ENCODE measurements at regions not wholly inside any gene's neighbourhood (a gene's known extent, or its start where the extent isn't known, plus 50 kb on each side); places are given as distances from the start of the nearest gene placed in this dataset.

DNA sequence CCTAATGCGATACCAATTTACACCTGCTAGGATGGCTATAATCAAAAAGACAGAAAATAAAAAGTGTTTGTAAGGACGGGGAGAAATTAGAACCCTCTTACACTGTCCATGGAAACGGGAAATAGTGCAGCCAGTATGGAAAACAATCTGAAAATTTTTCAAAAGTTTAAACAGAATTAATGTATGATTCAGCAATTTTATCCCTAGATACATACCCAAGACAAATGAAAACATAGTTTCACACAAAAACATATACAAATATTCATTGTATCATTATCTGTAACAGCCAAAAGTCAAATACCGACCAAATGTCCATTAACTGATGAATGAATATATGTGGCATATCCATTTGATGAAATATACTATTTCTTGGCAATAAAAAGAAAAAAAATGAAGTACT, 313.5 kb upstream of the GYPC start:
- no peak for DNase-seq

DNA sequence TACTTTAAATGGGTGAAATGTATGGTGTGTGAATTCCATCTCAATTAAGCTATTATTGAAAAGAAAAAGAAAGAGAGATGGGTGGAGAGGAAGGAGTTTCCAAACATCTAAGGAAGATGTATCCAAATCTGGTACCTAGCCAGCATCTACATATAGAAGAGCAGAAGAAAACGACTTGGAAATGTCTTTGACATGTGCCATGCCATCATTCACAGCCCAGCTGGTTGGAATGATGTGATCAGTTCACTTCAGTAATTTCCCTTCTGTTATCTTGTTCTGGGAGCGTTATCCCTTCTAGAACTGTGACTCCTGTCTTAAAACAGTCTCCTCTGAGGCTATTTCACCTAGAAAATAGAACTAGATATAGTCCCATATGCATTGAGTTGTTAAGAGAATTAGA, 312.8 kb upstream of the GYPC start:
- no peak for DNase-seq

DNA sequence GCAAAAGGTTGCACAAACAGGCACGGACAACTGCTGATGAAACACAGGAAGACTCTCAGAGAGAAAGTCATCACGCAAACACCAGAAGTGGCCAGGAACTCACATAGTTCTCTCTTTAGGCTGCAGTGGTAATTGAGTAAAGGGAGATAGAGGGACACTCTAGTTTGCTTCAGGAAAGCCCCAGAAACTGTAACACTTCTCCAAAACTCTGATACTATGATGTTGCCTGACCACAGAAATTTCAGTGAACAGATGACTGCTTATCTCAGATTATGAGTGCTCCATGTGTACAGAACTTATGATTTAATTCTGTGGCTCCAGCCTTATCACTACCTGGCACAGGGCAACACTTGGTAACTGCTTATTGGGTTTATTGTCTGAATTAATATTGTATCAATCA, 311.5 kb upstream of the GYPC start:
- DNase-seq = no peak

DNA sequence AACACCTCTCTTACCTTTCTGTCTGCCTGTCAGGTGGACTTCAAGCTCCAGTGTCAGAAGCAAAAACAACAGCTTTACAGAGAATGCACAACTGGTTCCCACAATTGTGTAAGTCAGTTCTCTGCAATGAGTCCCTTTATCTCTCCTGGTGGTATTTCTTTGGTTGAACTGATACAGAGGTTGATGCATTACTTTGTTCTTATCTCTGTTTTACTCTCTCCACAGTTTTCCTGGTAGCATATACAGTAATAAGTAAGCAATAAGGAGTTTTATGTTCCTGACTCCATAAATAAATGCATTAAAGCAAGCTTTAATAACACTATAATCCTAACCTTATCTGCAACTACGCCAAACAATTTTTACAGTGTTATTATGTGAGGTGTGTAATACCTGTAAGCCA, 310.3 kb upstream of the GYPC start:
- DNase-seq = no peak

DNA sequence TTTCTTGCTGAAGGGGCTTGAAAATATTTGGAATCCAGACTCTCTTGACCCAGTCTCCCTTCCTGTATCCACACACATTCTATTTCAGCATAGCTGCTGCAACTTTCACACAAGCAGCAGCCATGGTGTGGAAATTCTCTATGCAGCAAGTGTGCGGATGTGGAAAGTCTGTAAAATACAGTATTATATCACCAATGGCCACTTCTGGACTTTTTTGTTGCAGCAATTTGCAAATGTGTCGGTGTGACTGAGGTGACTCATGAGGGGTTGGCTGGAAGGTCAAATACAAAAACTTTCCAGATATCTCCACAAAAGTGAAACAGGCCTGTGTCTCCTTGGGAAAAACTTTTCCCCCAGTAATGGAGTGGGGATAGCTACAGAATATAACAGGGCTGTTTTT, 299.3 kb upstream of the GYPC start:
- DNase-seq = no peak

DNA sequence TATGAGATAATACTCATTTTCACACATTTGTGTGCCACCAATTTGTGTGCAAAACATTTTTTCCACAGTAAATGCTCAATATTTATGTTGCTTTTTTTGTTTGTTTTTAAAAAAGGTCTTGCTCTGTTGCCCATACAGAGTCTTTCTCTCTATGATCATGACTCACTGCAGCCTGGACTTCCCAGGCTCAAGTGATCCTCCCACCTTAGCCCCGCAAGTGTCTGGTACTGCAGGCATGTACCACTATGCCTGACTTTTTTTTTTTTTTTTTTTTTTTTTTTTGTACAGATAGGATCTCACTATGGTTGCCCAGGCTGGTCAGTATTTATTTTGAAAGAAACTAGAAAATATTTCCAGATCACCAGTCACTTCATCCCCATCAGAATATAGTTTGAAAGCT, 297.8 kb upstream of the GYPC start:
- DNase-seq = no peak

DNA sequence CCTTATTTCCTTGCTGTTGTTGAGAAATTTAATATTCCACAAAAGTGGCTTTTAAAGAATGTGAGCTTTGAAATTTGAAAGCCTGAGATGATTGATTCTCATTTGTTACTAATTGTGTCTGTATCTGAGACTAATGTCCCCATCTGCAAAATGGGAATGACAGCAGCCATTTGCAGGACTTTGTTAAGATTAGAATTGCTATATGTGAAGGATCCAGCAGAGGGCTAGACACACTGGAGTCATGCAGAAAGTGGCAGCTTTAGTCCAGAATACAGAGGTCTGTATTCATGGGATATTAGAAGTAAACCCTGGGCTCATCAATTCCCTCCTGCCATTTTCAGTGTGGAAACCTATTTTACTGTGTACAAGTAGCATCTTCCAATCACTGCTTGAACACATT, 296.5 kb upstream of the GYPC start:
- DNase-seq = peak; percentile 47 to 48

DNA sequence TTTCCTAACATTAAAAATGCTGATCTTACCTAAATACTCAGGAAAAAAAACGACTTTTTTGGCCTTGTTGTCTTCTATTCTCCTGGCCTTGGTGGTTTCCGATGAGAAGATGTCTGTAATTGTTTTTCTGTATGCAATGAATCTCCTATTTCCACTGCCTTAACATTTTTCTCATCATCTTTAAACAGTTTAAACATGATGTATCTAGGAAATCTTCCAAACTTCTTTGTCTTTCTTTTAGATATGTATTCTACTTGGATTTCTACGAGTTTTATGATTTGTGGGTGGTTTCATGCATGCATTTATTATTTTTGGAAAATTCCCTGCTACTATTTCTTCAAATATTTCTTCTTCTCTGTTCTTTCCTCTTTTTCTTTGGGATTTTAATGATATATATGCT, 288.6 kb upstream of the GYPC start:
- DNase-seq = no peak

DNA sequence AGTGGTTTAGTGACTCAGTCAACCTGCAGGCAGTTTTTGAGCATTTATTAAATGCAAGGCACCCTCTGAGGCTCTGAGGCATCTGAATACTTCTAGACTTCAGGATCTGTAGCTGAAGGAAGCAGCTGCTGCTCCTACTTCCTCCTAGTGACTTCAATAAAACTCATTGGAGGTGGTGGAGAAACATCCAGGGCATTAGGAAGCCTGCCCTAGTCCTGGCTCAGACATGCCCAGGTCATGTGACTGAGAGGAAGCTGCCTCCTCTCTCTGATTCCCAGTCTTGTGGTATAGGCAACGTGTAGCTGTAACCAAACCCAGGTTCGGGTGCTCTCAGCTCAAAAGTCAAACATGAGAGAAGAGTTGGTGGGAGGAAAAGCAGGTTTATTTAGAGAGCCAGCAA, 287.2 kb upstream of the GYPC start:
- DNase-seq = peak; percentile 32 to 35

DNA sequence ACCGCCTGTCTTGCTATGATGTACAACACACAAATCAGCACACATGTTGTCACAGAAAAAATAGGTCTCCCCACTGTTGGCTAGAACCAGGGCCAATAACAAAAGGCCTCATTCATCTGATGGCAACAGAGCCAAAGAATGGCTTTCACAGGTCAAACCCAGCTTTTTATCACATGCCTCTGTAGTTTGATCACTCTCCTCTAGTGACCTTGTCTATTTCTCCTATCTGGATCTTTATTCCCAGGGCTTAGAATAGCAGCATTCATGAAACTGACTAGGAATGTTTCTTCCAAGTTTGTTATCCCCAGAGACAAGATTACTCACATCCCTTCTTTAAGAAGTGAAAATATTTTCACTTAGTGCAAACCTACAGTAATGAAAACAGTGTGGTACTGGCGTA, 285.8 kb upstream of the GYPC start:
- no peak for DNase-seq

DNA sequence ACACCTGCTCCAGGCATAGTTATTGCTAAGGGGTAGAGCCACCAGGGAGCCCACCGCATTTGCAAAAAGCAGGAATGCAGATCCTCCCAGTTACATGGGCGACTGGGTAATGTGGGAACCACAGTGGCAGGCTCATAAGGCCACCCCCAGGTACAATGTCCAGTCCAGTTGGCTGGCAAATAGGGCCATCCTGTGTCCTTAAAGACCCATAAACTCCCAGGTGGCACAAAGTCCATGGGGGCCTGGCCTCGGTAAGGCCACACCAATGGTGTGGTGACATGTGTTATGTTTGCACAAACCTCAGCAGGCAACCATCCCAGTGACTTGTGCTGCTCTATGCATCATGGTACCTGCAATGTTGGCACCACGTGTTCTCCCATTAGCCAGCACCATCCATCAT, 283.6 kb upstream of the GYPC start:
- DNase-seq = no peak

DNA sequence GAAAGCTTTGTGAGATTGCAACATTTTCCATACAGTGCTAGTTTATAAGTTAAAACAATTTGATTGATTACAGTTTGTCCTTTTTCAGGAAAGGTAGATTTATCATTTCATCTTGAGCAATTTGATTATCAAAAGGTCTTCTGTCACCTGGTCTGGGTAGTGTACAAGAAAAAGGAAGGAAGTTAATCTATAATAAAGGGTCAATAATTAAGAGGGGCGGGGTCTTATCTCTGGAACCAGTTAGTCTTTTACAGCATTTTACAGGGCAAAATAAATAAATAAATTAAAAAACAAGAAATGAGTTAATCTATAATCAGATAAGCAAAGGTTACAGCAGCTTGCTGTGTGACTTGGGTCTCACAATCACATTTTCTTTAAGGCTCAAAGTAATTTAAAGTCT, 277.8 kb upstream of the GYPC start:
- no peak for DNase-seq

DNA sequence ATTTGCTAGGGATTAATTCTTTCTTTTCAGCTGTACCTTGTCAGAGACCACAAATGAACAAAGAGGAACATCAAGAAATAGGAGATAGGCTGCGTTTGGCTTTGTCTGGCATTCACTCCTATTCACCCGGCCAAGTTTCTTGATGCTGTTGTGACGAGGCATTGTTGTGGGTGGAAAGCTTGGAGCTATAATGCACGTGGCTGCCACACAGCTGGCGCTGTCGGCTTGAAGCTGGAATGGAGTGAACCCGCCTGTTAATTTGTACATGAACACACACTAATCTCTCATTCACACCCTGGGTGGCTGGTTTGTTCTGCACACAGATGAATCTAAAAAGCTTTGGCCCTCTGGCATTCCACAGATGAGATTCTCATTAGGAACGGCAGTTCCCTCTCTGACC, 274.9 kb upstream of the GYPC start:
- DNase-seq = no peak

DNA sequence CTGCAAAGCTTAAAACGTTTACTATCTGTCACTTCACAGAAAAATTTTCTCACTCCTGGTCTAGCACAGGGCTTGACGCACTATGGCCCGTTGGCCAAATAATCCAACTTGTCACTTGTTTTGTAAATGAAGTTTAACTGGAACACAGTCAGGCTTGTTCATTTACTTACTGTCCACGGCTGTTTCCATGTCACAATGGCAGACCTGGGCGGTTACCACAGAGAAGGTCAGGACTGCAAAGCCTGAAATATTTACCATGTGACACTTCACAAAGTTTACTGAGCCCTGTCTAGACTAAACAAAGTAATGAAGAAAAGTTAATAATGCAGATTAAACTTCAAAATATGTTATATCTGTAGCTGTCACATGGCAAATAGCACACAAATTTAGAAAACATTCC, 273.0 kb upstream of the GYPC start:
- no peak for DNase-seq

DNA sequence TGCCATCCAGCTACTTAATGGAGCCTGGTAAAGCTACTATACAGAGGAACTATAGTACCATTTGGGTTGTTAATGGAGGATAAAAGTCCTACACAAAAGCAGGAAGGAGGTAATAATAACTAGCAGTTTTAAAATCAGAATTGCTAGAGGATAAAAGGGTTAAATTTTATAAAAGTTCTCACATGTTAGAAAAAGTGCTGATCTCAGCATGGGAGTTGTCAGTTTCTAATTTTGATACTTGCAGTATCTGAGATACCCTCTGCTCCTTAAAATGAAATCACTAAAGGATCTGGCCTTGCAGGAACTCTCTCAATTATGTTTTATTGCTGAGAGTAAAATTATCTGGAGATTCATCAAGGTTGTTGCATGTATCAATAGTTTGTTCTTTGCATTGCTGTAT, 272.2 kb upstream of the GYPC start:
- no peak for DNase-seq

DNA sequence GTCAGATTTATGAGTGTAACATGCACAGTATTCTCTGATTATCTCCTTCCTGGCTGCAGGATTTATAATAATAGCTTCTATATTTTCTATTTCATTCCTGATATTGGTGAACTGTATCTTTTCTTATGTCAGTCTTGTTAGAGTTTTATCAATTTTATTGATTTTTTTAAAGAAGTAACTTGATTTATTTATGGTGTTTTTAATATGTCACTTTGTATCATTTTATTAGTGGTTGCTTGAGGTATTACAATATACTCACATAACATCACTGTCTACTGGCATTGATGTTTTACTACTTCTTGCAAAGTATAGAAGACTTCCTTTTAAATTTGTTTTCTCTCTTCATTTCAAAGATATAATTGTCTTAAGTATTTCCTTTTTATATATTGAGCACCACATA, 270.5 kb upstream of the GYPC start:
- no peak for DNase-seq

DNA sequence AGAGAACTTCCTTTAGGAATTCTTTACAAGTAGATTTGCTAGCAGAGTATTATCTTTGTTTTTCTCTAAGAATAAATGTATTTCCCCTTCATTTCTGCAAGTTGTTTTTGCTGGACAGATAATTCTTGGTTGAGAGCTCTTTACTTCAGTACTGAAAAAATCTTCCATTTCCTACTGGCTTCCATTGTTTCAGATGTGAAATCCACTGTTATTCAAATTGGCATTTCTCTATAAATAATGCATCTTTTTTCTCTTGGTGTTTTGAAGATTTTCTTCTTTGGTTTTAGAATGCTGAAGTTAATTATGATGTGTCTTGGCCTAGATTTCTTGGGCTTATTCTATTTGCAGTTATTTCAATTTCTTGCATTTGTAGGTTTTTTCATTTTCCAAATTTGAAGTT, 270.0 kb upstream of the GYPC start:
- no peak for DNase-seq

DNA sequence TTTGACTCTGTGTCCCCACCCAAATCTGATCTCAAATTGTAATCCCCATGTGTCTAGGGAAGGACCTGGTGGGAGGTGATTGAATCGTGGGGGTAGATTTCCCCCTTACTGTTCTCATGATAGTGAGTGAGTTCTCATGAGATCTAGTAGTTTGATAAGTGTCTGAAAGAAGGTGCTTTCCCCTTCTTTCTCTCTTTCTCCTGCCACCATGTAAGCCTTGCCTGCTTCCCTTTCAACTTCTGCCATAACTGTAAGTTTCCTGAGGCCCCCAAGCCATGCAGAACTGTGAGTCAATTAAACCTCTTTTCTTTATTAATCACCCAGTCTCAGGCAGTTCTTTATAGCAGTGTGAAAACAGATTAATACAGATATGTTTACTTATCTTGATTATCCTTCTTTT, 266.5 kb upstream of the GYPC start:
- DNase-seq = no peak

DNA sequence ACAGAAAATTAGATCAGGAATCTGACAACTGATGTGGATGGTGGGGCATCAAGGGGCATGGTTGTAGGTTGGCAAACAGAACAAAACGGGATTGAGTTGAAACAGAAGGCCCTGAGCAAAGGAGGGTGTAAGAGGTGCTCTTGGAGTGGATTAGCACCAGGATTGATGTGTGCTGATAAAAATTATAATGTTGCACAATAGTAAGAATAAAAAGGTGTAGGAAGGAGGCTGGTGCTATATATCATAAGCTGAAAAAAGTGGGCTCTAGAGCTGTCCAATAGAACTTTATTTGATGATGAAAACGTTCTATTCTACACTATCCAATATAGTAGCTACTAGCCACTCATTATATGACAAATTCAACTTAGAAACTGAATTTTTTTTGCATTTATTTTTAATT, 263.1 kb upstream of the GYPC start:
- DNase-seq = no peak

DNA sequence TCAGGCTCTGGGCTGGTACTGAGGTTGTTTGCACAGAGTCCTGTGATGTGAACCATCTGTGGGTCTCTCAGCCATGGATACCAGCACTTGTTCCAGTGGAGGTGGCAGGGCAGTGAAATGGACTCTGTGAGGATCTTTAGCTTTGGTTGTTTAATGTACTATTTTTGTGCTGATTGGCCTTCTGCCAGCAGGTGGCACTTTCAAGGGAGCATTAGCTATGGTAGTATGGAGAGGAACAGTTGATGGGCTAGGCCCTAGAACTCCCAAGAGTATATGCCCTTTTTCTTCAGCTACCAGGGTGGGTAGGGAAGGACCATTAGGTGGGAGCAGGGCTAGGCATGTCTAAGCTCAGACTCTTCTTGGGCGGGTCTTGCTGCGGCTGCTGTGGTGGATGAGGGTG, 257.0 kb upstream of the GYPC start:
- DNase-seq = peak; percentile 34 to 37

DNA sequence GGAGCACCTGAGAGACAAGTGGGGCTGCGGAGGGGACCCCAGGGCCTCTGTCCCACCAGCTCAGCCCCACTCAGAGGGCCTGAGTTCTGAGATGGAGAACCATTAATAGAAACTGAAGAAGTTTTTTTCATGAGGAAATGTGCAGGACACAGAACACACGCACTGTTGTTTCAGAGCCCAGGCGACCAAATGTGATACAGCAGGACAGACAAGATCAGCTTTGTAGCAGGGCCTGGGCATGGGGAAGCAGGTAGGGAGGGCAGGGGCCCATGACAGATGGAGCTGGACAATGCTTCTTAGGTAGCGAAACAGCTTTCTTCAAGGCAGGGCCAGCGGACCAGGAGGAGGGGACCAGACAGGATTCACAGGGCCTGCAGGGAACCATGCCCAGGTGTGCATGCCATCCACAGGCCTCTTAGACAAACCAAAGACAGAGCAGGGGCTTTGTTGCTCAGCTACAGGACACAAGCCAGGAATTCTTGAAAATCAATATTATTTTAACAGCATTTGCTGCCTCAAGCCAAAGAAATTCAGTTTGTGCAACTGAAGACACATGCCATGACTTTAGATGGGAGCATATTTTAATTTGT, 252.8 kb upstream of the GYPC start:
- no peak for DNase-seq

DNA sequence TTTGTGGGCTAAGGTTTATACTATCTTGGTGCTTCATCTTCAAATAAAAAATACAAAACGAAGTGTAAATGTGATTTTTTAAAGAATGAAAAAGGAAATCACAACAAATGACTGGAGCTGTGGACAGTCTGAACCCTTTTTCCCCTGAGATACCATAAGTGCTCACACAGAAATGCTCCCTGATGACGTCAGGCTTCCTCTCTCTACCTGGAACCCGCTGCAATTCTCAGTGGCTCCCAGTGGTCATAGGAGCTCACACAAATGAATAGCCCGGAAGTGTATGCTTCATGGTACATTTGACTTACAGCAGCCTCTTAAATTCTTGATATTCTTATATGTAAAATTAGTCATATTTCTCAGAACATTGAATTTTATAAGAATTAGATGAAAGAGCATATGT, 249.7 kb upstream of the GYPC start:
- DNase-seq = no peak

DNA sequence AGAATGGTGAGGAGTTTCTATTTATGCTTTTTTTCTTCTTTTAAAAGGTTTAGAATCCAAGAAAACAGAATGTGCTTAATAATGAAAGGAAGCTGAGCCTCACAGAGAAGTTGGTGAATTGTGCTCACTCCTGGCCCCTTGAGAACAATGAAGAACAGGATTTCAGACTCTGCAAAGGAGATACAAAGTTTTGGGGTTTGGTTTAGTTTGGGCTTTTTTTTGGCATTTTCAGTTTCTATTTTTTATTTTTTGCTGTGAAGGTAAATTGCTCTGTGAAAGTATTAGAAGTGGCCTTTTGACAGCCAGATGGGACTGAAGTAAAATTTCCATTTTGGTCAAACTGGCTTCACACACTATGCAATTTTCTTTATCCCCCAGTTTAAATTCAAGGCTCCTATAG, 247.3 kb upstream of the GYPC start:
- no peak for DNase-seq

DNA sequence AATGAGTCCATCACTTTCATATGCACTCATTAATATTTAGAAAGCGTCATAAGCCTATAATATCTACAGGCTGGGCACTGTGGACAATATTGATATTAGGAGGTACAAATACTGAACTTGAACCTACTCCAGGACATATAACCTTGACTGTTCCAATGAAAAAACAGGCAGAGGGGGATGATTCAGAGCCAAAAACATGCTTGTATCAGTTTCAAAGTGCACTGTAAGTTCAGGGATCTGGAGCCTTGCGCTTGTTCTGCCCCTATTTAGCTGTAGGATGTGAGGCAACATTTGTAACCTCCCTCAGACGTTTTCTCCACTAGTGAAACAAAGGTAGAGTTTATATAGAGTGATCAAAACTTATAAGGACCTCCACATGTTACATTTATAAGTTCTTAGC, 246.1 kb upstream of the GYPC start:
- DNase-seq = no peak

DNA sequence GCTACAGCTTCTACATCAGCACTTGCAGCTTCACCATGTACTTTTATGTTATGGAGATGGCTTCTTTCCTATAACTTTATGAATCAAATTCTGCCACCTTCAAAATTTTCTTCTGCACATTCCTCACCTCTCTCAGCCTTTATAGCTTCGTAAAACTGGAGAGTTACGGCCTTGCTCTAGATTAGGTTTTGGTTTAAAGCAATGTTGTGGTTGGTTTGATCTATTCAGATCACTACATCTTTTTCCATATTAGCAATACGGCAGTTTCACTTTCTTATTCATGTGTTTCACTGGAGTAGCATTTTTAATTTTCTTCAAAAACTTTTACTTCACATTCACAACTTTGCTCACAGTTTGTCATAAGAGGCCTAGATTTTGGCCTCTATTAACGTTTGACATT, 242.9 kb upstream of the GYPC start:
- no peak for DNase-seq

DNA sequence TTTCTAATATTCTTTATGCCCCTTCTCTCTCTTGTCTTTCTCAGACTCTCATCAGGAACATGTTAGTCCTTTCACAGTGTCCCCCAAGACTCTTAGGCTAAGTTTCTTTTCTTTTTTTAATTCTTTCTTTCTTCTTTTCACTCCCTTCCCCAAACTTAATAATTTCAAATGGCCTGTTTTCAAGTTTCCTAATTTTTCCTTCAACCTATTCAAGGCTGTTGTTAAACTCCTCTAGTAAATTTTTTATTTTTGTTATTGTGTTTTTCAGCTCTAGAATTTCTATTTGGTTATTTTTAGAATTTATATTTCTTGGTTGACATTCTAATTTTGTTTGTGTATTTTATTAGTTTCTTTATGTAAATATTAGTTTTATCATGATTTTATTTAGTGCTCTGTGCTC, 236.6 kb upstream of the GYPC start:
- no peak for DNase-seq
